GM12892 (cell line): ENCODE measurements at regions not wholly inside any gene's neighbourhood (a gene's known extent, or its start where the extent isn't known, plus 50 kb on each side); places are given as distances from the start of the nearest gene placed in this dataset.

ENCODE experiments used
- POLR2A ChIP-seq: IDR thresholded peaks from 2 replicates; pipeline ENCODE4 v1.6.1; 2011; ENCODE audit warnings: low read depth, low read length, control low read depth
- POLR2AphosphoS5 ChIP-seq: IDR thresholded peaks from 2 replicates; pipeline ENCODE4 v1.6.1; 2011; ENCODE audit warnings: low read depth, low read length, control low read depth

DNA sequence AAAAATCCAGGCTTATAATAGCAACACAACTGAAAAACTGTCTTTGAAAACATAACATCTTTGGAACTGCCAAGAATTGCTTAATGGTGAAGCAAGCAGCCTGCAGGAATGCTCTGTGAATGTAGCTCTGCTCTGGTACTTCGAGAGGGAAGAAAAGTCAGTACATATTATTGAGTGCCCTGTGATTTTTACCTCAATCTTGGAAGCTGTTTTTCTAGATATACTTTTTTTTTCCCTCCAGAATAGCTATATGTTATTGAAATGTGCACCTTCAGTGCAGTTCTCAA is 508.1 kb downstream of the PCNX1 start:
- TF ChIP-seq POLR2A (no peak), POLR2AphosphoS5 (no peak)
